H9 (cell line): ENCODE measurements at regions not wholly inside any gene's neighbourhood (a gene's known extent, or its start where the extent isn't known, plus 50 kb on each side); places are given as distances from the start of the nearest gene placed in this dataset.

Experiments
- DNase-seq: peaks from one replicate; pipeline ENCODE4 v3.0.0-alpha.2; 2017
- H2AFZ ChIP-seq: one replicate; pipeline ENCODE4 v1.6.1; 2013; ENCODE audit warnings: mild to moderate bottlenecking, low read length, control low read depth, moderate library complexity
- H2AK5ac ChIP-seq: 2 replicates; pipeline ENCODE4 v1.6.1; 2013; ENCODE audit warnings: low read length, control low read depth, mixed read lengths; ENCODE audit not compliant: insufficient read length
- H2BK120ac ChIP-seq: one replicate; pipeline ENCODE4 v1.6.1; 2013; ENCODE audit warnings: low read depth, mild to moderate bottlenecking, low read length, control low read depth, inconsistent platforms; ENCODE audit not compliant: poor library complexity, severe bottlenecking
- H2BK12ac ChIP-seq: 2 replicates; pipeline ENCODE4 v1.6.1; 2013; ENCODE audit warnings: low read length, control low read depth, mixed read lengths, low read depth; ENCODE audit not compliant: insufficient read length
- H2BK15ac ChIP-seq: 2 replicates; pipeline ENCODE4 v1.6.1; 2013; ENCODE audit warnings: low read depth, low read length, control low read depth
- H2BK20ac ChIP-seq: one replicate; pipeline ENCODE4 v1.6.1; 2013; ENCODE audit warnings: low read depth, mild to moderate bottlenecking, low read length, control low read depth, inconsistent platforms; ENCODE audit not compliant: poor library complexity, severe bottlenecking
- H2BK5ac ChIP-seq: 2 replicates; pipeline ENCODE4 v1.6.1; 2013; ENCODE audit warnings: low read length, control low read depth, mixed read lengths; ENCODE audit not compliant: insufficient read length
- H3K14ac ChIP-seq: 2 replicates; pipeline ENCODE4 v1.6.1; 2013; ENCODE audit warnings: low read length, control low read depth; ENCODE audit not compliant: insufficient read depth
- H3K18ac ChIP-seq: 2 replicates; pipeline ENCODE4 v1.6.1; 2013; ENCODE audit warnings: low read depth, mild to moderate bottlenecking, mixed read lengths, low read length, control low read depth; ENCODE audit not compliant: insufficient read length
- H3K23ac ChIP-seq: 2 replicates; pipeline ENCODE4 v1.6.1; 2013; ENCODE audit warnings: low read length, control low read depth, mixed read lengths, low read depth; ENCODE audit not compliant: insufficient read length
- H3K23me2 ChIP-seq: 2 replicates; pipeline ENCODE4 v1.6.1; 2013; ENCODE audit warnings: low read depth, mild to moderate bottlenecking, mixed read lengths, low read length, control low read depth; ENCODE audit not compliant: insufficient read length, poor library complexity, severe bottlenecking
- H3K27ac ChIP-seq: 2 replicates; pipeline ENCODE4 v1.5.1; 2013; ENCODE audit warnings: low read length, control low read depth, mixed read lengths, low read depth; ENCODE audit not compliant: insufficient read length
- H3K27me3 ChIP-seq: 2 replicates; pipeline ENCODE4 v1.6.1; 2013; ENCODE audit warnings: low read length, control low read depth, inconsistent platforms; ENCODE audit not compliant: insufficient read depth
- H3K4ac ChIP-seq: 2 replicates; pipeline ENCODE4 v1.6.1; 2013; ENCODE audit warnings: low read depth, mild to moderate bottlenecking, control low read depth, inconsistent platforms, low read length, moderate library complexity
- H3K4me1 ChIP-seq: 2 replicates; pipeline ENCODE4 v1.6.1; 2013; ENCODE audit warnings: low read length, control low read depth, inconsistent platforms; ENCODE audit not compliant: insufficient read depth
- H3K4me2 ChIP-seq: 2 replicates; pipeline ENCODE4 v1.6.1; 2013; ENCODE audit warnings: low read length, control low read depth, mixed read lengths; ENCODE audit not compliant: insufficient read length, insufficient read depth
- H3K56ac ChIP-seq: 2 replicates; pipeline ENCODE4 v1.6.1; 2013; ENCODE audit warnings: low read depth, mild to moderate bottlenecking, mixed read lengths, low read length, control low read depth; ENCODE audit not compliant: insufficient read length
- H3K79me1 ChIP-seq: 2 replicates; pipeline ENCODE4 v1.6.1; 2013; ENCODE audit warnings: low read depth, mild to moderate bottlenecking, moderate library complexity, low read length, control low read depth, inconsistent platforms; ENCODE audit not compliant: insufficient read depth, poor library complexity, severe bottlenecking
- H3K79me2 ChIP-seq: 2 replicates; pipeline ENCODE4 v1.6.1; 2013; ENCODE audit warnings: low read length, control low read depth, inconsistent platforms; ENCODE audit not compliant: insufficient read depth
- H3K9ac ChIP-seq: 2 replicates; pipeline ENCODE4 v1.6.1; 2013; ENCODE audit warnings: low read length, control low read depth, mixed read lengths; ENCODE audit not compliant: insufficient read length; ENCODE audit errors: extremely low read depth
- H3K9me3 ChIP-seq: one replicate; pipeline ENCODE4 v1.6.1; 2013; ENCODE audit warnings: low read depth, low read length, inconsistent platforms; ENCODE audit not compliant: control insufficient read depth
- H3T11ph ChIP-seq: one replicate; pipeline ENCODE4 v1.6.1; 2013; ENCODE audit warnings: mild to moderate bottlenecking, low read length, control low read depth, inconsistent platforms
- H4K20me1 ChIP-seq: one replicate; pipeline ENCODE4 v1.6.1; 2013; ENCODE audit not compliant: control insufficient read depth, insufficient read length, insufficient read depth
- H4K5ac ChIP-seq: 2 replicates; pipeline ENCODE4 v1.6.1; 2013; ENCODE audit warnings: low read depth, mild to moderate bottlenecking, mixed read lengths, low read length, control low read depth; ENCODE audit not compliant: insufficient read length
- H4K8ac ChIP-seq: replicated peaks from 2 replicates; pipeline ENCODE4 v1.6.1; 2013; ENCODE audit warnings: low read length, control low read depth, mixed read lengths, low read depth; ENCODE audit not compliant: insufficient read length
- H4K91ac ChIP-seq: 2 replicates; pipeline ENCODE4 v1.6.1; 2013; ENCODE audit warnings: low read depth, mild to moderate bottlenecking, moderate library complexity, mixed read lengths, low read length, control low read depth; ENCODE audit not compliant: insufficient read length
- H3K27ac Mint-ChIP-seq, 3 experiments: 2 replicates in 2 of 3; 3 replicates in 1 of 3; pipeline ENCODE4 v1.8.0; 2020 to 2021; ENCODE audit warnings: mixed read lengths in 3 of 3, mild to moderate bottlenecking in 1 of 3, moderate library complexity in 1 of 3
- H3K27me3 Mint-ChIP-seq: 2 replicates; pipeline ENCODE4 v1.8.0; 2021; ENCODE audit warnings: low read depth, mild to moderate bottlenecking, moderate library complexity, mixed read lengths
- H3K36me3 Mint-ChIP-seq, 3 experiments: 2 replicates in 2 of 3; 3 replicates in 1 of 3; pipeline ENCODE4 v1.8.0; 2020 to 2021; ENCODE audit warnings: low read depth in 3 of 3, mixed read lengths in 3 of 3; ENCODE audit not compliant: insufficient read depth in 1 of 3
- H3K4me1 Mint-ChIP-seq, 2 experiments: 2 replicates each; pipeline ENCODE4 v1.8.0; 2020; ENCODE audit warnings: mixed read lengths in 2 of 2
- H3K4me3 Mint-ChIP-seq, 2 experiments: 2 replicates in 1 of 2; 3 replicates in 1 of 2; pipeline ENCODE4 v1.8.0; 2020 to 2021; ENCODE audit warnings: mild to moderate bottlenecking in 2 of 2, mixed read lengths in 2 of 2, moderate library complexity in 1 of 2
- H3K9me3 Mint-ChIP-seq, 2 experiments: 2 replicates in 1 of 2; 3 replicates in 1 of 2; pipeline ENCODE4 v1.8.0; 2020; ENCODE audit warnings: mild to moderate bottlenecking in 2 of 2, mixed read lengths in 2 of 2, moderate library complexity in 1 of 2
- CTCF ChIP-seq: fragments of 200-600 bp; sonication (generic); conservative IDR thresholded peaks from 3 replicates; pipeline ENCODE4 v1.8.0; 2021; ENCODE audit warnings: antibody characterized with exemption, mild to moderate bottlenecking
- WGBS: extraction: QIAGEN DNeasy Blood & Tissue Kit; methylation state at CpG from one replicate; pipeline ENCODE4 v1.1.7; 2013; ENCODE audit warnings: missing lambda C conversion rate, low lambda C conversion rate, mixed read lengths; ENCODE audit not compliant: insufficient read length; ENCODE audit errors: extremely low coverage; 5-methylcytosine and 5-hydroxymethylcytosine counted together

GRCh38 chr17:33689725-33690124 is 396.6 kb upstream of the ASIC2 start:
- no peak overlapping the region for H2AFZ ChIP-seq
- H3K4me1 ChIP-seq: no peaks in the 10 kb centered on the region
- no peak overlapping the region for H4K91ac ChIP-seq
- no peak overlapping the region for H3K23ac ChIP-seq
- no peak overlapping the region for H2AK5ac ChIP-seq
- peaks cover 0 to 5% (median 2%) of the 10 kb centered on the region in 3 experiments; a peak in 1 of 7 replicates for H3K36me3 Mint-ChIP-seq
- no peak overlapping the region for H3K56ac ChIP-seq
- peak; percentile 22; the same call in 1 of the 3 replicates for TF ChIP-seq CTCF
- no peak overlapping the region for H2BK15ac ChIP-seq
- H3K9me3 Mint-ChIP-seq: peaks cover 2 to 5% of the 10 kb centered on the region in 2 experiments; a peak in 3 of 5 replicates
- peaks cover 2% of the 10 kb centered on the region; the same call in 1 of the 2 replicates for H3K27me3 ChIP-seq
- no peaks in the 10 kb centered on the region for H3K79me2 ChIP-seq
- no peak overlapping the region for H3K4me3 Mint-ChIP-seq
- no peak overlapping the region for H3K27ac ChIP-seq
- no peaks in the 10 kb centered on the region for H3K79me1 ChIP-seq
- H3K4me2 ChIP-seq: no peak overlapping the region
- H3K4ac ChIP-seq: no peak overlapping the region
- H3K4me1 Mint-ChIP-seq: no peaks in the 10 kb centered on the region
- no peak overlapping the region for H3T11ph ChIP-seq
- no peak overlapping the region for H2BK12ac ChIP-seq
- H3K23me2 ChIP-seq: no peaks in the 10 kb centered on the region
- no peak overlapping the region for H4K8ac ChIP-seq
- DNase-seq: no peak
- no CpG with 5 or more reads among the region's 2 CpGs for WGBS
- H3K9ac ChIP-seq: no peak overlapping the region
- no peaks in the 10 kb centered on the region for H4K20me1 ChIP-seq
- peaks cover 12% of the 10 kb centered on the region for H3K27me3 Mint-ChIP-seq
- H3K14ac ChIP-seq: no peak overlapping the region
- no peak overlapping the region for H2BK120ac ChIP-seq
- H3K9me3 ChIP-seq: no peaks in the 10 kb centered on the region
- H3K18ac ChIP-seq: no peak overlapping the region
- H4K5ac ChIP-seq: no peak overlapping the region
- H3K27ac Mint-ChIP-seq: no peak overlapping the region
- no peak overlapping the region for H2BK20ac ChIP-seq
- no peak overlapping the region for H2BK5ac ChIP-seq
